A673 (cell line): ENCODE measurements at regions not wholly inside any gene's neighbourhood (a gene's known extent, or its start where the extent isn't known, plus 50 kb on each side); places are given as distances from the start of the nearest gene placed in this dataset.

Experiments used
- CTCF ChIP-seq: fragments of 300-800, 200-600 bp; sonication (generic); conservative IDR thresholded peaks from 2 replicates; pipeline ENCODE4 v1.5.1; 2017; ENCODE audit warnings: low read depth, mild to moderate bottlenecking, antibody characterized with exemption, low read length, moderate library complexity, mixed read lengths
- EZH2 ChIP-seq: fragments of 200-600 bp; sonication (generic); IDR thresholded peaks from 2 replicates; pipeline ENCODE4 v1.6.1; 2017; ENCODE audit warnings: borderline replicate concordance, low read depth, mild to moderate bottlenecking, mixed read lengths, antibody characterized with exemption, low read length; ENCODE audit not compliant: poor library complexity, severe bottlenecking

DNA sequence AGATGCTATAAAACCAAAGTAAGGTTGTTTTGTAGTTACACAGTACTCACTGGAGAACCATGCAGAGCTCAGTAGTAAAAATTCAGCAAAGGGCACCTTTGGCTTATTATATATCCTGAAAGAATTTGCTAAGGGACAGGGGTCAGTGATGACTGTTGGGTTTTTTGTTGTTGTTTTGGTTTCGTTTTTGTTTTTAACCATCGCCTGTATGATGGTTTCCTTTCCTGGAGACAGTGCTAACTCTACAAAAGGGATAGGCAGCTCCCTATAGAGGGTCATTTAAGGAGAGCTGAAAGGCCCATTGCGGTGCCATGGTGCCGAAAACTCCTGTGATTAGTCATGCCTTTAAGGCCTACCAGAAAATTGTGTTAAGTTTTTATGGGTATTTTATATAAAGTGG, 118.2 kb upstream of the GOLIM4 start:
- TF ChIP-seq EZH2: no peak
- no peak for TF ChIP-seq CTCF
